Mucosa of stomach (tissue), 1 donor: ENCODE measurements at regions not wholly inside any gene's neighbourhood (a gene's known extent, or its start where the extent isn't known, plus 50 kb on each side); places are given as distances from the start of the nearest gene placed in this dataset.

ENCODE experiments used
- H3K27me3 ChIP-seq: one replicate; pipeline ENCODE4 v1.7.0; 2013; ENCODE audit warnings: mild to moderate bottlenecking, low read length; ENCODE audit not compliant: control insufficient read depth, insufficient read depth
- H3K36me3 ChIP-seq: one replicate; pipeline ENCODE4 v1.7.0; 2013; ENCODE audit warnings: low read length; ENCODE audit not compliant: control insufficient read depth, insufficient read depth
- H3K4me1 ChIP-seq: one replicate; pipeline ENCODE4 v1.7.0; 2013; ENCODE audit warnings: mild to moderate bottlenecking, low read length; ENCODE audit not compliant: control insufficient read depth, insufficient read depth
- H3K4me3 ChIP-seq: one replicate; pipeline ENCODE4 v1.7.0; 2013; ENCODE audit warnings: low read length
- H3K9ac ChIP-seq: one replicate; pipeline ENCODE4 v1.7.0; 2013; ENCODE audit warnings: mild to moderate bottlenecking, low read length, moderate library complexity
- H3K9me3 ChIP-seq: one replicate; pipeline ENCODE4 v1.7.0; 2013; ENCODE audit warnings: mild to moderate bottlenecking, low read length, moderate library complexity; ENCODE audit not compliant: control insufficient read depth
- donor health status: Pancreatic carcinoma.

DNA sequence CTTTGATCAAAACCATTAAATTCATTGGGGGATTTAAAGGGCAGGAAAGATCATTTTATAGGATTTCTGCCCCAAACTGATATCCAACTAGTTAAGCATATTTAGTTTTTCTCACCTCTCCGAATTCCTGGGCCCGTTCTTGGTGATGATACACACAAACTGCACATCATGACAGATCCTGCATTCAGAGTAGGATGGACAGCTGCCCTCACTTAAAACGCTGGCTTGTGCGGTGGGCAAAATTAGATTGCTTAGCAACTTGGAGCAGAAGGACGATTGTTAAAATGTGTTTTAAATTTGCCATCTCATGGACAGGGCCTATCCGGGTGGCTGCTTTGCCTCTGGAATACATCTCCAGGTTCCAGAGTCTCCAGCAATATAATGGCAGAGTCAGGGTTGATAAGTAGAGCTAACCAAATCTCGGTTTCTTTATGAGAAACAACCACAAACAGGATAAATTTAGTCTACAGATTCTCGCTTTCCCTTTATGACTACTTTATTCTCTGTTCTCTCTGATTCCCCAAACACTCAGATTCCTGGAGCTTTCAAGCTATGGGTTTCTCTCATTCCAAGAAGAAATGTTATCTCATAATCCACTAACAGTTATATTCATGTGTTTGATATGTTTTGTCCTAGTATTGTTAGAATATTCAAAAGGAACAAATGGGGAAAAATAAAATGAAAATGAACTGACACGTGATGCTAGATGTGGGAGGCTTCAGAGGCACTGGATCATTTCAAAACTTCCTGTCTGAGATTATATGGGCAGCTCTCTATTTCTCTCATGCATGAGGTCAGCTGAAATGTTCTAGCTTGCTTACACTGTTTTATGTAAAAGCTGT lies 1014.1 kb upstream of the SEMA6D start:
- Histone ChIP-seq H3K4me1 (no peaks in the 10 kb centered on the region), H3K36me3 (no peaks in the 10 kb centered on the region), H3K27me3 (no peaks in the 10 kb centered on the region), H3K4me3 (no peak overlapping the region), H3K9ac (no peak overlapping the region), H3K9me3 (no peaks in the 10 kb centered on the region)

DNA sequence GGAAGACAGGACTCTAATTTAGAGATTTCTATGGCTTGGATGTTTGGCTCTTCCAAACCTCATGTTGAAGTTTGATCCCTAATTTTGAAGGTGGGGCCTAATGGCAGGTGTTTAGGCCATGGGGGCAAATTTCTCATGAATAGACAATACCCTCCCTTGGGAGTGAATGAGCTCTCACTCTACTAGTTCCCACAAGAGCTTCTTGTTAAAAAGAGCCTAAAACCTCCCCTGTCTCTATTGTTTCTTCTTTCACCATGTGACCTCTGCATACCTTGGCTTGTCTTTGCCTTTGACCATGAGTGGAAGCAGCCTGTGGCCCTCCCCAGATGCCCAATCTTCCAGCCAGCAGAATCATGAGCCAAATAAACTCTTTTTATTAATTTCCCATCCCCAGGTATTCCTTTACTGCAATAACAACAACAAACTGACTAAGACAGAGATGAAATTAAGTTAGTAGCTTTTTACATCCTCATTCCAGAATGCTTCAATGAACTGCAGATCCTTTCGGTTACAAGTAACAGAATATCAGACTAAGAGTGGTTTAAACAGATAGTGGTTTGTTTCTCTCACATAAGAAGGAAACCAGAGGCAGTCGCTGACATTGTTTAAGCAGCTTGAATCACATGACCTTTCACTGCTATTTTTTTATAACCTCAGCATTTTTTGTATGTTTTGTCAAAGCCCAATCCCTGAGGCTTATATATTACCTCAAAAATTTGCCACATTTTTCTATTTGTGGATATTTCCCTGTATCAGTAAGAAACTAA lies 1013.3 kb upstream of the SEMA6D start:
- Histone ChIP-seq H3K27me3 (no peaks in the 10 kb centered on the region), H3K9me3 (no peaks in the 10 kb centered on the region), H3K4me3 (no peak overlapping the region)

DNA sequence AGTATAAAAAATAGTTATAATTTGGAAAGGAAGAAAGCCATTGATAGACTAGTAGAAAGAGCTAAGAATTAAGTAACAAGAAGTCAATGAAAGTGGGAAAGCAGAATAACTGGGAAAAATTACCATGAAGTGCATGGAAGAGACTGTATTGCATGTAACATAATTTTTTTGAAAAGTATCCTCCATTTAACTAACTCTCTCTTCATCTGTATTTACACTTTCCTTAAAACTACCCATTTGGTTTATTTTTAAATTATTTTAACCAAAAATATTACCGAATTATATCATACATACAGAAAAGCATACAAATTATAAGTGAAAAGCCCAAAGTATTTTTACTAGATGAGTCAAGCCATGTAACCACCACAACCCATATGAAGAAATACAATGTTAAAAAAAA lies 1009.9 kb upstream of the SEMA6D start:
- Histone ChIP-seq H3K4me1 (no peaks in the 10 kb centered on the region), H3K36me3 (no peaks in the 10 kb centered on the region), H3K9ac (no peak overlapping the region), H3K27me3 (no peaks in the 10 kb centered on the region), H3K9me3 (no peaks in the 10 kb centered on the region), H3K4me3 (no peak overlapping the region)

More for the DNA sequence above, 1013.3 kb upstream of the SEMA6D start:
- Histone ChIP-seq H3K36me3 (no peaks in the 10 kb centered on the region), H3K9ac (no peak overlapping the region), H3K4me1 (no peaks in the 10 kb centered on the region)

DNA sequence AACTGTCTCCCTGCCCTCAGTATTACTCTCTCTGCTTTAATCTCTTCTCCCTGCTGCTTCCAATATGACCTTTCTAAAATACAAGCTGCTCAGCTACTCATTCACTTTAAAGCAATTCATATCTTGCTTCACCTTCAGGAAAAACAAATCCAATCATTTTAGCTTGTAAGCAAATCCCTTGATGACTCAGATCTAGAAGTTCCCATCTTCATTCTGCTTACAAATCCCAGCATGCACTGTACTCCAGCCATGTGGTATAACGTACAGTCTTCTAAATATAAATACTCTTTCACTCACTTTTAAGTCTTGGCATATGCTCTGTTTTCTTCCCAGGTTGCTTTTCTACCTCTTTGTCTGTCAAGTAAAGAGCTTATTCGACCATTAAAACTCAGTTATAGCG lies 1009.1 kb upstream of the SEMA6D start:
- Histone ChIP-seq H3K9me3 (no peaks in the 10 kb centered on the region), H3K4me3 (no peak overlapping the region), H3K36me3 (no peaks in the 10 kb centered on the region), H3K9ac (no peak overlapping the region), H3K4me1 (no peaks in the 10 kb centered on the region), H3K27me3 (no peaks in the 10 kb centered on the region)

GRCh38 chr15:46709460-46710083 lies 1007.7 kb upstream of the SEMA6D start:
- no peak overlapping the region for H3K4me3 ChIP-seq
- no peaks in the 10 kb centered on the region for H3K36me3 ChIP-seq
- no peaks in the 10 kb centered on the region for H3K4me1 ChIP-seq
- no peaks in the 10 kb centered on the region for H3K27me3 ChIP-seq
- H3K9me3 ChIP-seq, result no peaks in the 10 kb centered on the region
- no peak overlapping the region for H3K9ac ChIP-seq

GRCh38 chr15:46710401-46710960 lies 1006.8 kb upstream of the SEMA6D start:
- Histone ChIP-seq H3K27me3 (no peaks in the 10 kb centered on the region), H3K4me3 (no peak overlapping the region), H3K36me3 (no peaks in the 10 kb centered on the region), H3K9ac (no peak overlapping the region), H3K9me3 (no peaks in the 10 kb centered on the region), H3K4me1 (no peaks in the 10 kb centered on the region)

DNA sequence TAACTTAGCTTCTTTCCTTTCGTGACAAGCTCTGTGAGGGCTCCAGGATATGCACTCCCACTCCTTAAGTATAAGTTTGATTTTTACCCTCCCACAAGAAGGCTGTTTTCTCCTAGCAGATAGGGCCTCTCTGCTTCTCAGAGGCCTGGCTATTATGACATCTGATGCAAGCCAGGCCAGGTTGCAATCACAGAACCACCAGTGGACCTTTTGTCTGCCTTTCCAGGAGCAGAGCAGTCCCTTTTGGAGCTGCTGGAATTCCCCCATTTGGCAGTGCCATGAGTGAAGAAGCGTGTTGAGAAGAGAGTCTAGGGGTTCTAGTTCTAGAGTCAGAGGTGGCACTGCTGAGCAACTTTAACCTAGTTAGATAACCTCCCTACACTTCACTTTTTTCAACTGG lies 1004.3 kb upstream of the SEMA6D start:
- H3K4me1 ChIP-seq, result no peaks in the 10 kb centered on the region
- H3K4me3 ChIP-seq, result no peak overlapping the region
- H3K36me3 ChIP-seq, result no peaks in the 10 kb centered on the region
- no peak overlapping the region for H3K9ac ChIP-seq
- no peaks in the 10 kb centered on the region for H3K27me3 ChIP-seq
- H3K9me3 ChIP-seq, result no peaks in the 10 kb centered on the region

DNA sequence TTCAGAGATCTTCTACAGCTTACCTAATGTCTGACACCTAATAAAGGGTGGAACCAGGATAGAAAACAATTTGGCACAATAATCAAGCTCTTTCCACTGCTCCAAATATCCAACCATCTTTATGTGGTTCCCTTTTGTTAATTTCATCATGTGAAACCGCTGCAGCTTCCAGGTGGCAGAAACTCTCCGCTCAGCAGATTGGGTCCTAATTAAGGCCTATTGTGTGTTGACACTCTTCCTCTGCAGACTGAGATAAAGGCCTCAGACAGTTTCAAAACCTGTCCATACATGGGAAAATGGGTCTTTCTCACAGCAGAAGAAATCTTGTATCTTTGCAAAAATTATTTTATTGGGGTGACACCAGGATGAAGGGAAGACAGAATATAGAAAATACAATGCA lies 1002.4 kb upstream of the SEMA6D start:
- Histone ChIP-seq H3K27me3 (no peaks in the 10 kb centered on the region), H3K9me3 (no peaks in the 10 kb centered on the region), H3K4me1 (no peaks in the 10 kb centered on the region), H3K36me3 (no peaks in the 10 kb centered on the region), H3K4me3 (no peak overlapping the region), H3K9ac (no peak overlapping the region)

DNA sequence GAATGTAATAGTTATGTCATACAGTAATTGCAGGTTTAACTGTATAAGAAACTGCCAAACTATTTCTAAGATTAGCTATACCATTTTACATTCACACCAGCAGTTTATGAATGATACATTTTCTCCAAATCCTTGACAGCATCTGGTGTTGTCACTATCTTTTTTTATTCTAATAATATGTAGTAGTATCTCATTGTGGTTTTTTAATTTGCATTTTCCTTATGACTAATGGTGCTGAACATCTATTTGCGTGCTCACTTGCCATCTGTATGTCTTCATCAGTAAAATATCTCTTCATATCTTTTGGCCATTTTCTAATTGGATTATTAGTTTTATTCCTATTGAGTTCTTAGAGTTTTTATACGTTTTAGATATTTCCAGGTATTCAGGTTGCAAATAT lies 994.0 kb upstream of the SEMA6D start:
- Histone ChIP-seq H3K4me3 (no peak overlapping the region), H3K4me1 (no peaks in the 10 kb centered on the region), H3K9ac (no peak overlapping the region), H3K27me3 (no peaks in the 10 kb centered on the region), H3K36me3 (no peaks in the 10 kb centered on the region), H3K9me3 (no peaks in the 10 kb centered on the region)

DNA sequence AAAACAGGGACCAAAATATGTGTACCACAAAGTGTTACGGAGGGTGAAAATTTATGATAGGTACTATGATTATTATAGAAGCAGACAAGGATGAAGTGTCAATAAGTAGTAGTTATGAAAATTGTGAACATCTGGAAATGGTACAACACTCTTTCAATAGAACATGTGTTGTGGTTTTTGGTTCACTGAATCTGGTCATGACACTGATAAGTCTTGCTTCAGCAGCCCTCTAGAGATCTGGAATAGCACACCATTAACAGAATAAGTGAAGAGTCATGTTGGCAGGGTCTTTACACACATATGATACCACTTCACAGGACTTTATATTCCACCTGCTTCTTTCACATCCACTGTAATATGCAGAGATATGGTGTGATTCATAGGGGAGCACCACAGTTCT lies 985.2 kb upstream of the SEMA6D start:
- no peaks in the 10 kb centered on the region for H3K27me3 ChIP-seq
- no peaks in the 10 kb centered on the region for H3K9me3 ChIP-seq
- no peak overlapping the region for H3K4me3 ChIP-seq

GRCh38 chr15:46735115-46735514 lies 982.2 kb upstream of the SEMA6D start:
- Histone ChIP-seq H3K4me1 (no peaks in the 10 kb centered on the region), H3K9ac (no peak overlapping the region), H3K36me3 (no peaks in the 10 kb centered on the region), H3K27me3 (no peaks in the 10 kb centered on the region), H3K9me3 (no peaks in the 10 kb centered on the region), H3K4me3 (no peak overlapping the region)

More for the DNA sequence above, 985.2 kb upstream of the SEMA6D start:
- H3K9ac ChIP-seq, result no peak overlapping the region
- H3K36me3 ChIP-seq, result no peaks in the 10 kb centered on the region
- no peaks in the 10 kb centered on the region for H3K4me1 ChIP-seq

DNA sequence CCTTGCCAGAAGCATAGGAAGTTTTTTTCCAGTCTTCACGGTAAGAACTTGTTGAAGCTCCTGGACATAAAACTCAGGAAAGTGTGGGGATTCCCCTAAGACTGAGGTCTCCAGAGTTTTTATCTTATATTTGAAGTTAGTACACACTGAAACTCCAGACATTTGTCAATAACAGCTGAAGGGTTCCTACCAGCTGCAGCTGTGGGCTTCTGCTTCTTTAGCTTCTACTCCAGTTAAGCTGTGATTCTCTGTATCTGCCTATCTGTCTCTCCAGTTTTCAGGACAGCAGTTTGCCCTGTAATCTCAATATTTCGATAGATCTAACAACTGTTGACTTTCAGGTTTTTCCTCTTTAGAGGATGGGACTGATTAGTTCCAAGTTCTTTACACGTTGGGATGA lies 966.0 kb upstream of the SEMA6D start:
- H3K36me3 ChIP-seq, result no peaks in the 10 kb centered on the region
- no peak overlapping the region for H3K4me3 ChIP-seq
- no peak overlapping the region for H3K9ac ChIP-seq
- no peaks in the 10 kb centered on the region for H3K27me3 ChIP-seq
- H3K9me3 ChIP-seq, result no peaks in the 10 kb centered on the region
- no peaks in the 10 kb centered on the region for H3K4me1 ChIP-seq
